PC-3 (cell line): ENCODE measurements at regions not wholly inside any gene's neighbourhood (a gene's known extent, or its start where the extent isn't known, plus 50 kb on each side); places are given as distances from the start of the nearest gene placed in this dataset.
A peak's percentile ranks its signal among the peaks of the same experiment; 100 is the strongest.

ENCODE experiments used
- ATAC-seq: fragments of 200-7000 bp; cut with Tn5 transposase; 2 replicates; pipeline ENCODE4 v1.9.1; 2020; ENCODE audit warnings: mild to moderate bottlenecking, moderate library complexity
- BruUV-seq: library from RNA; stranded (reverse); fragments of 400-500 nt; replicated peaks from 2 replicates; lab custom pipeline; 2021; lab: Mats Ljungman, UMichigan
- CTCF ChIA-PET: fragments of 300-600 bp; sonication (Branson Sonifier 250); formaldehyde crosslinking; loops from one replicate; lab custom pipeline; 2022; ENCODE audit warnings: antibody characterized with exemption; lab: Charles Lee
- POLR2A ChIA-PET: fragments of 300-600 bp; sonication (Branson Sonifier 250); formaldehyde crosslinking; loops from one replicate; lab custom pipeline; 2022; ENCODE audit warnings: antibody characterized with exemption; ENCODE audit not compliant: unreplicated experiment; lab: Charles Lee
- DNase-seq: peaks from one replicate; pipeline ENCODE4 v3.0.0-alpha.2; 2015
- H2AFZ ChIP-seq: fragments of 300-600 bp; sonication (generic); 2 replicates; pipeline ENCODE4 v1.6.0; 2016; ENCODE audit warnings: antibody characterized with exemption, low read length
- H3F3A ChIP-seq: fragments of 300-600 bp; sonication (generic); one replicate; pipeline ENCODE4 v1.6.0; 2017; ENCODE audit warnings: antibody characterized with exemption, low read length, control low read depth, mild to moderate bottlenecking; ENCODE audit not compliant: unreplicated experiment
- H3K27ac ChIP-seq: fragments of 300-600 bp; sonication (generic); 2 replicates; pipeline ENCODE4 v1.5.1; 2016; ENCODE audit warnings: mild to moderate bottlenecking, low read length
- H3K27me3 ChIP-seq: fragments of 300-600 bp; sonication (generic); 2 replicates; pipeline ENCODE4 v1.6.1; 2016; ENCODE audit warnings: low read length, mixed read lengths
- H3K36me3 ChIP-seq: fragments of 300-600 bp; sonication (generic); 2 replicates; pipeline ENCODE4 v1.6.1; 2016; ENCODE audit warnings: low read depth, mixed run types, low read length, mixed read lengths
- H3K4me1 ChIP-seq: fragments of 300-600 bp; sonication (generic); 2 replicates; pipeline ENCODE4 v1.5.1; 2016; ENCODE audit warnings: low read length; ENCODE audit not compliant: insufficient read depth
- H3K4me2 ChIP-seq: fragments of 300-600 bp; sonication (generic); 2 replicates; pipeline ENCODE4 v1.6.0; 2016; ENCODE audit warnings: low read length
- H3K4me3 ChIP-seq: fragments of 300-600 bp; sonication (generic); 2 replicates; pipeline ENCODE4 v1.5.1; 2016; ENCODE audit warnings: mild to moderate bottlenecking, low read length, mixed read lengths
- H3K79me2 ChIP-seq: fragments of 300-600 bp; sonication (generic); 2 replicates; pipeline ENCODE4 v1.6.1; 2017; ENCODE audit warnings: low read length, mixed read lengths
- H3K9ac ChIP-seq: fragments of 300-600 bp; sonication (generic); 2 replicates; pipeline ENCODE4 v1.6.0; 2016; ENCODE audit warnings: mild to moderate bottlenecking, low read length
- H3K9me2 ChIP-seq: fragments of 300-600 bp; sonication (generic); replicated peaks from 2 replicates; pipeline ENCODE4 v1.6.1; 2016; ENCODE audit warnings: mixed run types, low read length, mixed read lengths
- H3K9me3 ChIP-seq: fragments of 300-600 bp; sonication (generic); 2 replicates; pipeline ENCODE4 v1.6.1; 2016; ENCODE audit warnings: low read length, mixed read lengths
- H4K20me1 ChIP-seq: fragments of 300-600 bp; sonication (generic); 2 replicates; pipeline ENCODE4 v1.6.1; 2016; ENCODE audit warnings: low read length, mixed read lengths
- EZH2phosphoT487 ChIP-seq: fragments of 300-600 bp; sonication (generic); IDR thresholded peaks from 2 replicates; pipeline ENCODE4 v1.6.1; 2018; ENCODE audit warnings: mild to moderate bottlenecking, antibody characterized with exemption, low read length, borderline replicate concordance
- intact Hi-C: fragments of 100-400 bp; cut with micrococcal nuclease; formaldehyde crosslinking; loops from 2 replicates; pipeline ENCODE4 v1.9.0; 2023
- TF ChIP-seq, protein P1 (sequence below): fragments of 300-600 bp; sonication (generic); conservative IDR thresholded peaks from 2 replicates; pipeline ENCODE4 v1.5.1; 2017; ENCODE audit warnings: antibody characterized with exemption, low read depth, mild to moderate bottlenecking, low read length

GRCh38 chr15:70428211-70428822 is 330.6 kb upstream of the TLE3 start:
- peak overlapping the region; percentile 27; the same call in 1 of the 2 replicates for H3K27ac ChIP-seq
- ATAC-seq (no peak), DNase-seq (no peak)
- BruUV-seq: no TSS peak
- ChIA-PET POLR2A (no interaction called here), CTCF (no interaction called here)
- H3K36me3 ChIP-seq: no peaks in the 10 kb centered on the region
- H3K9me3 ChIP-seq: no peaks in the 10 kb centered on the region
- H3K9ac ChIP-seq: no peak overlapping the region
- intact Hi-C loops: no loop called here
- no peaks in the 10 kb centered on the region for H3K27me3 ChIP-seq
- H3K9me2 ChIP-seq: no peaks in the 10 kb centered on the region
- TF ChIP-seq, protein P1, sequence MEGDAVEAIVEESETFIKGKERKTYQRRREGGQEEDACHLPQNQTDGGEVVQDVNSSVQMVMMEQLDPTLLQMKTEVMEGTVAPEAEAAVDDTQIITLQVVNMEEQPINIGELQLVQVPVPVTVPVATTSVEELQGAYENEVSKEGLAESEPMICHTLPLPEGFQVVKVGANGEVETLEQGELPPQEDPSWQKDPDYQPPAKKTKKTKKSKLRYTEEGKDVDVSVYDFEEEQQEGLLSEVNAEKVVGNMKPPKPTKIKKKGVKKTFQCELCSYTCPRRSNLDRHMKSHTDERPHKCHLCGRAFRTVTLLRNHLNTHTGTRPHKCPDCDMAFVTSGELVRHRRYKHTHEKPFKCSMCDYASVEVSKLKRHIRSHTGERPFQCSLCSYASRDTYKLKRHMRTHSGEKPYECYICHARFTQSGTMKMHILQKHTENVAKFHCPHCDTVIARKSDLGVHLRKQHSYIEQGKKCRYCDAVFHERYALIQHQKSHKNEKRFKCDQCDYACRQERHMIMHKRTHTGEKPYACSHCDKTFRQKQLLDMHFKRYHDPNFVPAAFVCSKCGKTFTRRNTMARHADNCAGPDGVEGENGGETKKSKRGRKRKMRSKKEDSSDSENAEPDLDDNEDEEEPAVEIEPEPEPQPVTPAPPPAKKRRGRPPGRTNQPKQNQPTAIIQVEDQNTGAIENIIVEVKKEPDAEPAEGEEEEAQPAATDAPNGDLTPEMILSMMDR: no peak
- no peak for TF ChIP-seq EZH2phosphoT487
- no peak overlapping the region for H3K4me3 ChIP-seq
- no peak overlapping the region for H2AFZ ChIP-seq
- H3K4me2 ChIP-seq: 0 out of 2 replicates have a peak overlapping the region, but pooled peaks have one; percentile 8
- no peaks in the 10 kb centered on the region for H3K79me2 ChIP-seq
- H3K4me1 ChIP-seq: peaks cover 31% of the 10 kb centered on the region
- no peaks in the 10 kb centered on the region for H4K20me1 ChIP-seq
- peaks cover 4% of the 10 kb centered on the region for H3F3A ChIP-seq

DNA sequence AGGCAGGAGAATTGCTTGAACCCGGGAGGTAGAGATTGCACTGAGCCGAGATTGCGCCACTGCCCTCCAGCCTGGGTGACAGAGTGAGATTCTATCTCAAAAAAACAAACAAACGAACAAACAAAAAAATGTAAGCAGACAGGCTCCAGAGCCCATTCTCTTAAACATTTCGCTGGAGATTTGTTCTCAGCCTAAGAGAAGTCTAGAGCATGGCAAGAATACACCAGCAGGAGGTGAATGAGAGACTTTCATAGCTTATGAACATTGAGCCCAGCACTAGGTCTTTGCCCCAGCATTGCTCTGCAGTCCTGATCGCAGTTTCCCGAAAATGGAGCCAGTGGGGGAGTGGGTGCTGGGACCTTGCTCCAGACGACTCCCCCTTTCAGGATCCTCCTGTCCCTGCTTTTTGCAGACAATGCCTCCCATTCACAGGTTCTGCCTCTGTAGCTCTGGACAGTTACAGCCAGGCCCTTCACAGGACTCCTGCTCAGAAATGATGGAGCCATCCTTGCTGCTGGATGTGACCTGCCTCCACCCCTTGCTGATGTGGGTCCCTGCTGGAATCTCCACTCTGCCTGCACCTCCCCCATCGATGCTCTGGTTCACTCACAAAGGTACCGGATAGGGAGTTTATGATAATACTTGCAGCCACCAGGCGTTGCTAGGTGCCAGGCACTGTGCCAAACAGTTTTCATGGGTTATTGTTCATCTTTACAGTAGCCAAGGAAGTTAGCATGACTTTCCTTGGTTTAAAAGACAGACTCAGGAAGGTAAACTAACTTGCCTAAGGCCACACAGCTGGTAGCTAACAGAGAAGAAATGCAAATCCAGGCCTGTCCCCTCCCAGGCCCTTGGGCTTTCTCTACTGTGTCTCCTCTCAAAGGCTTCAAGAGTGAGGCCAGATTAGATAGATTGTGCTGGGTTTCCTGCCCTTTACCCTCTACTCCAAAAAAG is 329.7 kb upstream of the TLE3 start:
- POLR2A ChIA-PET: no interaction called here
- H4K20me1 ChIP-seq: no peaks in the 10 kb centered on the region
- peak overlapping the region; percentile 51; the same call in 1 of the 2 replicates for H3K4me2 ChIP-seq
- no peak overlapping the region for H3K9ac ChIP-seq
- H3K9me3 ChIP-seq: no peaks in the 10 kb centered on the region
- peak overlapping the region; percentile 27; the same call in 1 of the 2 replicates for H3K27ac ChIP-seq
- intact Hi-C loops: no loop called here
- TF ChIP-seq, protein P1: no peak
- BruUV-seq: no TSS peak
- H3K4me3 ChIP-seq: no peak overlapping the region
- DNase-seq (peak; percentile 91), ATAC-seq (peak; percentile 62)
- peaks cover 31% of the 10 kb centered on the region for H3K4me1 ChIP-seq
- H2AFZ ChIP-seq: no peak overlapping the region
- H3K9me2 ChIP-seq: no peaks in the 10 kb centered on the region
- H3F3A ChIP-seq: peaks cover 4% of the 10 kb centered on the region
- no peaks in the 10 kb centered on the region for H3K79me2 ChIP-seq
- peaks cover 6% of the 10 kb centered on the region; the same call in 1 of the 2 replicates for H3K27me3 ChIP-seq
- H3K36me3 ChIP-seq: no peaks in the 10 kb centered on the region
- CTCF ChIA-PET: interaction anchor here (0.6 to 0.8 kb wide), 3 partner anchors 34 to 41 kb away, joined by 3 to 4 read pairs (median 3); no protein-coding TSS in a partner anchor
